ENCODE measurements at regions not wholly inside any gene's neighbourhood (a gene's known extent, or its start where the extent isn't known, plus 50 kb on each side); places are given as distances from the start of the nearest gene placed in this dataset.

DNA sequence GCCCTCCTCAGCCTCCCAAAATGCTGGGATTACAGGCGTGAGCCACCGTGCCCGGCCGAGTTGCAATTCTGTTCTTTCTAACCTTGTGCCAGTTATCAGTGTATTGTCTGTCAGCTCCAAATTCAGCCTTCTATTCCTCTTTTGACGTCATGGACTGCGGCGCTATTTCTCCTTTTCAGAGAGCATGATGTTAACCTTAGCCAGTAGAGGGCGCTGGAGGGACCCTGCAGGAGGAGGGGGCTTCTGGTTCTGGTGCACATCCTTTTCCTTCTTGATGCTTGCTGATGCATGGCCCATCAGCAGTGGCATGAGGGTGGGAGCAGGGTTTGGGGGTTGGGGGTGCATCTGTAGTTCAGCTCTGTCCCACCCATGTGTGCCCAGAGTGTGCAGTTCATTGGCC, 179.3 kb upstream of the RMST start:
- no peak for DNase-seq (ENCODE audit: extremely low spot score)
- no peak overlapping the region for H3K4me3 ChIP-seq (ENCODE audit: low read depth, low read length)
- H3K27ac ChIP-seq (ENCODE audit: low read depth), result no peak overlapping the region
- H3K4me1 ChIP-seq (ENCODE audit: insufficient read depth), result no peaks in the 10 kb centered on the region
- no peaks in the 10 kb centered on the region for H3K36me3 ChIP-seq (ENCODE audit: insufficient read depth)
- 91% methylated on average over 8 of the region's 8 CpGs for WGBS

DNA sequence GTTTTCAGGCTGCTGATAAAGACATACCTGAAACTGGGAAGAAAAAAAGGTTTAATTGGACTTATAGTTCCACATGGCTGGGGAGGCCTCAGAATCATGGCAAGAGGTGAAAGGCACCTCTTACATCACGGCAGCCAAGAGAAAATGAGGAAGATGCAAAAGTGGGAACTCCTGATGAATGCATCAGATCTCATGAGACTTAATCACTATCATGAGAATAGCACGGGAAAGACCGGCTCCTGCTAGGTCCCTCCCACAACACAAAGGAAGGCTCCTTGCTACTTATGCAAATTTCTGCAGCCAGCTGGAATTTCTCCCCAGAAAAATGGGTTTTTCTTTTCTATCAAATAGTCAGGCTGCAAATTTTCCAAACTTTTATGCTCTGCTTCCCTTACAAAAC, 174.1 kb upstream of the RMST start:
- H3K27ac ChIP-seq (ENCODE audit: low read depth), result no peak overlapping the region
- 80% methylated on average over 3 of the region's 3 CpGs for WGBS
- DNase-seq (ENCODE audit: extremely low spot score), result no peak
- no peak overlapping the region for H3K4me3 ChIP-seq (ENCODE audit: low read depth, low read length)
- no peaks in the 10 kb centered on the region for H3K4me1 ChIP-seq (ENCODE audit: insufficient read depth)
- no peaks in the 10 kb centered on the region for H3K36me3 ChIP-seq (ENCODE audit: insufficient read depth)

DNA sequence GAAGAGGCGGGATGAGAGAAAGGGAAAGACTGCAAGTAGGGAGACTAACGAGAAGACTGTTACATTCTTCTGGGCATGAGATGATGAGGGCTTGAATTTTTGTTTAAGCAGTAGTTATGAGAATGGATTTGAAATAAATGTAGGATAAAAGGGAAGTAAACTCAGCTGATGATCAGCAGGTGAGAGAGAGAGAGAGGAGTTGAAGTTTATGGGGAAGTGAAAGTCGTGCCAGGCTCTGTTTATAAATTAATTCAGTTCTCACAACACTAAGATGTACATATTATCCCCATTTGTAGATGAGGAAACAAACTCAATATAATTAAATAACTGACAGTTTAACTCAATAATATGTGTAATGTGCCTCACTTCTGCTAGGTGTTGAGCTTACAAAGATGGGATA, 170.0 kb upstream of the RMST start:
- H3K27ac ChIP-seq (ENCODE audit: low read depth), result no peak overlapping the region
- no peaks in the 10 kb centered on the region for H3K4me1 ChIP-seq (ENCODE audit: insufficient read depth)
- WGBS, result 72% methylated on average over 3 of the region's 3 CpGs

DNA sequence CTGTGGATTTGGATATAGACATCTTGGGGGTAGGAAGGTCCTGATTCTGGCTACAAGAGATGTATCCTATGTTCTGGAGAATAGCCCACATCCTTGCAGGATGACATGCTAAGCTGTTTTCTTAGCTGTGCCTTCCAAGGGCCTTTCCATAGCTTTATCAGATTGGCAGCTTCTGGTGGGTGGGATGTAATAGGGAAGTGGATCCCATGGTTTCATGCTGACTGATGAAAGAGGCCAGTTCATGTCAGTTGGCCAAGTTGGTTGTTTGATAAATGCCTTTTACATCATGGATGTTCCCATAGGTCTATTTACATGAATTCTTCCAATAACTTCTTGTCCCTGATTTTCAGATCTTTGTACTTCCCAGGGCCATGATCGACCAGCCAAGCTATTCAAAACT, 169.1 kb upstream of the RMST start:
- Histone ChIP-seq H3K27ac (ENCODE audit: low read depth) (no peak overlapping the region), H3K4me3 (ENCODE audit: low read depth, low read length) (no peak overlapping the region), H3K36me3 (ENCODE audit: insufficient read depth) (no peaks in the 10 kb centered on the region), H3K4me1 (ENCODE audit: insufficient read depth) (no peaks in the 10 kb centered on the region)
- no peak for DNase-seq (ENCODE audit: extremely low spot score)
- 88% methylated on average over 1 of the region's 1 CpG for WGBS

More for the DNA sequence above, 170.0 kb upstream of the RMST start:
- Histone ChIP-seq H3K36me3 (ENCODE audit: insufficient read depth) (no peaks in the 10 kb centered on the region), H3K4me3 (ENCODE audit: low read depth, low read length) (no peak overlapping the region)
- no peak for DNase-seq (ENCODE audit: extremely low spot score)

DNA sequence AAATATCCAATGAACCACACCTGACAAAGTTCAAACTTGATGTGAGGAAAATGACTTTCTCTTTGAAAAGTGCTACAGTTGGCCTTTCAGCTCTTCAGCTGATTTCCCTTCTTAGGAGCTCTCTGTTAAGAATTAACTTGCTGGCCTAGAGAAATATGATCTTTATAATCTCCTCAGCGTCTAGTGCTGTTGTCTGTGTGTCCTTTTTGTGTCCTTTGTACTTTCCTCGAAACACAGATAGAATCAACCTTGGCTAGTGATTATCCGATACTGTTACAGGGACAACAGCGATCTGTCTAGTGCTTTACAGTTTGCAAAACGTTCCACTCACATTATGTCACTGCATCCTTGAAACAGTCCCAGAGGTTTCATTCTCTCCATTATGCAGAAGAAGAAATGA, 162.8 kb upstream of the RMST start:
- no peak overlapping the region for H3K4me3 ChIP-seq (ENCODE audit: low read depth, low read length)
- no peaks in the 10 kb centered on the region for H3K36me3 ChIP-seq (ENCODE audit: insufficient read depth)
- no peak overlapping the region for H3K27ac ChIP-seq (ENCODE audit: low read depth)
- no peaks in the 10 kb centered on the region for H3K4me1 ChIP-seq (ENCODE audit: insufficient read depth)
- 57% methylated on average over 5 of the region's 5 CpGs for WGBS
- no peak for DNase-seq (ENCODE audit: extremely low spot score)

DNA sequence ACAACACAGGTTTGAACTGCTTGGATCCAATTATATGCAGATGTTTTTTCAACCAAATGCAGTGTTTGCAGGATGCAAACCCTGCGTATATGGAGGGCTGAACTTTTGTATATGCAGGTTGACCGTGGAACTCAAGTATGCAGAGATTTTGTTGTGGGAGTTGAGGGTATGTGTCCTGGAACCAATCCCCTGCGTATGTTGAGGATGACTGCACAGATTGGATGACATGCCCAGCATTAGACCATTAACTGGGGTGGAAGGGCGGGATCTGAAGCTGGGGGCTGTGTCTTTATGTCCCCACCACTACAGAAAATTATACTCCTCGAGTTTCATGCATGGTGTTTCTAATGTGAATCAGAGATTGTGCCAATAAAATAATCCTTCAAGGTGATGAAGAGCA, 162.2 kb upstream of the RMST start:
- H3K36me3 ChIP-seq (ENCODE audit: insufficient read depth), result no peaks in the 10 kb centered on the region
- H3K27ac ChIP-seq (ENCODE audit: low read depth), result no peak overlapping the region
- 83% methylated on average over 5 of the region's 5 CpGs for WGBS
- no peak overlapping the region for H3K4me3 ChIP-seq (ENCODE audit: low read depth, low read length)
- no peak for DNase-seq (ENCODE audit: extremely low spot score)
- H3K4me1 ChIP-seq (ENCODE audit: insufficient read depth), result no peaks in the 10 kb centered on the region

DNA sequence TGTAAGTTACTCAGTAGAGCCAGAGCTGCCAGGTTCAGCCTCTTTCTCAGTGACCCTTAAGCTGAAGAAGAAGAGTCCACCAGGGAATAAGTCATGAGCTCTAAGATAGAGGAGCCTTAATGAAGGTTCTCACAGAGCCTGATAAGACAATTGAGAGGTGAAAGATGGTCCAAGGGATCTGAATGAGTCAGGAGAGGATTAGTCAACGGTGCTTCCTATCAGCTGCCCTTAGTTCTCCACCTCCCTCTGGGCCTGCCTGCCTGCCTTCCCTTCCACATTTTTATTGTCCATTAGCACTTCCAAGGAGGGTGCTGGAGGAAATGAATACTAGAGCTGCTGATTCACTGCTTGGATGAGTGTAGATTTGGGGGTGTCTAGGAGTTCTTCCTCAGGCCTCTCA, 161.7 kb upstream of the RMST start:
- no peak for DNase-seq (ENCODE audit: extremely low spot score)
- Histone ChIP-seq H3K27ac (ENCODE audit: low read depth) (no peak overlapping the region), H3K4me1 (ENCODE audit: insufficient read depth) (no peaks in the 10 kb centered on the region), H3K4me3 (ENCODE audit: low read depth, low read length) (no peak overlapping the region), H3K36me3 (ENCODE audit: insufficient read depth) (no peaks in the 10 kb centered on the region)
- 41% methylated on average over 1 of the region's 1 CpG for WGBS

DNA sequence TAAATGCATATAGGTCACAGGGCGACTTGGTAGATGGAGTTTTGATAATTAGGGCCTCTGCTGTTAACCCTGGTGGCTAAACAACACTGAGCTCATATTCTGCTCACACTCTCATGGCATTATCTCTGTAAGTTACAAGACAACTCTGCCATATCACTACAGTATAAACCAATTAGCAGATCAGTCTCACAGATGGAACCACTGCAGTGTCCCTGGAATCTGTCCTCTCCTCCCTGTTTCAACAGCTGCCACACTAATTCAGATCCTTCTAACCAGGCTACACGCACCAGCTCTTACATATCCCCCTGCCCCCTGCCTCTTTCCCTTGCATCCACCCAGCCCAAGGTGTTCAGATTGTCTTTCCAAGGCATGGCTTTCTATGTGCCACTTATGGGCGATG, 161.0 kb upstream of the RMST start:
- Histone ChIP-seq H3K27ac (ENCODE audit: low read depth) (no peak overlapping the region), H3K36me3 (ENCODE audit: insufficient read depth) (no peaks in the 10 kb centered on the region), H3K4me3 (ENCODE audit: low read depth, low read length) (no peak overlapping the region), H3K4me1 (ENCODE audit: insufficient read depth) (no peaks in the 10 kb centered on the region)
- 78% methylated on average over 3 of the region's 3 CpGs for WGBS
- no peak for DNase-seq (ENCODE audit: extremely low spot score)

DNA sequence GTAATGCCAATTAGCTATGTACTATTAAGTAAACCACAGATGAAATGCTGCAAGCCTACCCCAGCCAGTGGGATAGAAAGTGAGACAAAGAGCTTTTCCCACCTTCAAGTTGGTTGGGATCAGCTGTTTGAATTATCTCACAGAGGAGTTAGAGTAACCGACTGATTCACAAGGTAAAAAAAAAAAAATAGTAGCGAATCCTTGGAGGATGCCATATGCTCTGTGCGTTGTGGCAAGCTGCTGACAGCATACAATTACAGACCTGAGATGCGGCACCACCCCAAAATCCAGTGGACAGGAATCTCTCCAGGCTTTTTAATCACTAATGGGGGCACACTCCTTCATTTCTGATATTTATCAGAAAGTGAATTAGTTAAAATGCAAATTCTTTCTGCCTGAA, 157.0 kb upstream of the RMST start:
- 80% methylated on average over 4 of the region's 4 CpGs for WGBS
- no peak for DNase-seq (ENCODE audit: extremely low spot score)
- no peak overlapping the region for H3K4me3 ChIP-seq (ENCODE audit: low read depth, low read length)
- no peak overlapping the region for H3K27ac ChIP-seq (ENCODE audit: low read depth)
- no peaks in the 10 kb centered on the region for H3K36me3 ChIP-seq (ENCODE audit: insufficient read depth)
- H3K4me1 ChIP-seq (ENCODE audit: insufficient read depth), result no peaks in the 10 kb centered on the region

DNA sequence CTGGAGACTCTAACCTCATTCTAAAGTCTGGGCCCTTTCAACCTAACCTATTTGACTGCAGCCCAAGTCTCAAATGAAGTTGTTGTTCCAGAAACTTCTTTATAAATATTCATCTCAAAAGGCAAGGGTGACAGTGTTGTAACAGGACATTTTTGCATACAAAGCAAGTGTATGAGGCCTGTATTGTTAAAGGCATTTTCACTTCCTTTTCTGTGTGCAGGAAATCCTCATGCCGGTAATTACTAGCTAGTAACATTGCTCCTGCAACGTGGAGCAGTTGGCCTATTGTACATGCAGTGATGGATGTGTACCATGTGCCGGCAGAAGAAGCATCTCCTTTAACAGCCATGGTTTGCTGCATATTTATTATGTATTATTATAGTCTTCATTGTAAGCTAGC, 156.5 kb upstream of the RMST start:
- Histone ChIP-seq H3K4me3 (ENCODE audit: low read depth, low read length) (no peak overlapping the region), H3K4me1 (ENCODE audit: insufficient read depth) (no peaks in the 10 kb centered on the region), H3K27ac (ENCODE audit: low read depth) (no peak overlapping the region), H3K36me3 (ENCODE audit: insufficient read depth) (no peaks in the 10 kb centered on the region)
- WGBS, result 51% methylated on average over 3 of the region's 3 CpGs
- DNase-seq (ENCODE audit: extremely low spot score), result no peak

DNA sequence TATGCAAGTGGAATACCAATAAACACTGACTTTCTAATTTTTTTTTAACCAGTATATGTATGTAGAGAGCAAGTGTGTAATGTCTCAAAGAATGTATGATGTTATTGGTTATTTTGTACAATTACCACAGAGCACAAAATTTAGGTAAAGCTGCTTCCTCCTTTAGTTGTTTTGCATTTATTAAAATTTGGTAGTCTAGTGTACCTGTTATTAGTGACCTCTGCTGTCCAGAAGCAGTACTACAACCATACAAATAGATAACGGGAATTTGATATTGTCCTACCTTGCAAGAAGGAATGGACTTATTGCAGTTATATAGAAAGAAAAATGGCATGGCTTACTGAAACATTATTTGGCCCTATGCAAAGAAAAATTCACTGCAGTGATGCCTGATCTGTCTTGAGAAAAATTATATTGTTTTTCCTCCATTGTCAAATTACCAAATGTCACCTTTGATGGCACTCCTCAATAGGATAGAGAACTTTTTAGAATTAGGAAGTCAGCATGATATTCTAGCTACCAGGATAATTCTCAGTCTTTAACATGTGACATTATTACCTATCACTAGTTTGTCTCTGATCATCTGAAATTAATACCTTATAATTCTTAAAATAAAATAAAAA, 153.9 kb upstream of the RMST start:
- Histone ChIP-seq H3K4me1 (ENCODE audit: insufficient read depth) (no peaks in the 10 kb centered on the region), H3K27ac (ENCODE audit: low read depth) (no peak overlapping the region), H3K4me3 (ENCODE audit: low read depth, low read length) (no peak overlapping the region), H3K36me3 (ENCODE audit: insufficient read depth) (no peaks in the 10 kb centered on the region)
- DNase-seq (ENCODE audit: extremely low spot score), result no peak
- 4% methylated on average over 1 of the region's 1 CpG for WGBS

DNA sequence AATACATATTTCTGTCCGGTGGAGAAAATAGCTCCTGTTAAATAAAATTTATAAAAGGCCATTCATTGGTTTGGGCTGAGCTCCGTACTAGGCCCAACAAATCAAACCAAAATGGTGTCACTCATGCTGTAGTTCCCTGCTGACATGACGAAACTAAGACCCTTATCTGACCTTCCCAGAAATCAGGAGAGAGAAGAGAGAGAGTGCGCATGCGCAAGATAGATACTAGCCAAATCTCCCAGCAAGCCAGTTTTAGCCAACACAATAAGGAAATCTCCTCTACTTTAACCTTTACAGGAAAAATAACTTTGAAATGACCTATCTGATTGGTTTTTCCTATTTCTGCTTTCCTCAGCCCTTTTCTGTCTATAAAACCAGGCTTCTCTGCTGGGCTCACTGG, 152.7 kb upstream of the RMST start:
- 79% methylated on average over 5 of the region's 5 CpGs for WGBS
- no peak overlapping the region for H3K4me3 ChIP-seq (ENCODE audit: low read depth, low read length)
- no peak for DNase-seq (ENCODE audit: extremely low spot score)
- no peak overlapping the region for H3K27ac ChIP-seq (ENCODE audit: low read depth)
- H3K36me3 ChIP-seq (ENCODE audit: insufficient read depth), result no peaks in the 10 kb centered on the region
- H3K4me1 ChIP-seq (ENCODE audit: insufficient read depth), result no peaks in the 10 kb centered on the region

DNA sequence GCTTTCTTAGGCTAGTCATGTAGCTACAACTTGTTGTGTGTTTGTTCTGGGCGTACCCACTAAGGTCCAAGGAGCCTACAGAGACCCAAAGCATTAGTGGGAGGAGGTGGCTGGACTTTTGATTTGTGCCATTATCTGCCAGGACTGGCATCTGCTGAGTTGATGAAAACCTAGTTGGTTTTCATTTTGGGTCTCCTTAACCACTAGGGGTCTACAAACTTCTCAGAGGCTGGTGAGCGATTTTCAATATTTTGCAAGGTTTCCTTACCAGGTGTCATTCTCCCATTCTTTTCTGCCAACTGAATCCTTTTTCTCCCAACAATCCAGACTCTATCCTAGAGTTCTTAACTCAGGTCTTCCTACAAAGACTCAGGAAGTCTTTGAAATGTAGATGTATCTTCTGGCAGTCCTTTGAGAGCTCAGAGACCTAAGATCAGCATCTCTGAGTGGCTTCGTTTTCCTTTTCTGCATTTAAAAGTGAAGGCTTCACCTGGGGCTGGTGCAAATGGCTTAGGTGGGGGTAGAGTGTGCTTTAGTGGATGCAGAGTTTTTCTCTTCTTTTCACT, 150.0 kb upstream of the RMST start:
- Histone ChIP-seq H3K27ac (ENCODE audit: low read depth) (no peak overlapping the region), H3K4me3 (ENCODE audit: low read depth, low read length) (no peak overlapping the region), H3K4me1 (ENCODE audit: insufficient read depth) (no peaks in the 10 kb centered on the region), H3K36me3 (ENCODE audit: insufficient read depth) (no peaks in the 10 kb centered on the region)
- no peak for DNase-seq (ENCODE audit: extremely low spot score)
- WGBS, result 60% methylated on average over 3 of the region's 3 CpGs

DNA sequence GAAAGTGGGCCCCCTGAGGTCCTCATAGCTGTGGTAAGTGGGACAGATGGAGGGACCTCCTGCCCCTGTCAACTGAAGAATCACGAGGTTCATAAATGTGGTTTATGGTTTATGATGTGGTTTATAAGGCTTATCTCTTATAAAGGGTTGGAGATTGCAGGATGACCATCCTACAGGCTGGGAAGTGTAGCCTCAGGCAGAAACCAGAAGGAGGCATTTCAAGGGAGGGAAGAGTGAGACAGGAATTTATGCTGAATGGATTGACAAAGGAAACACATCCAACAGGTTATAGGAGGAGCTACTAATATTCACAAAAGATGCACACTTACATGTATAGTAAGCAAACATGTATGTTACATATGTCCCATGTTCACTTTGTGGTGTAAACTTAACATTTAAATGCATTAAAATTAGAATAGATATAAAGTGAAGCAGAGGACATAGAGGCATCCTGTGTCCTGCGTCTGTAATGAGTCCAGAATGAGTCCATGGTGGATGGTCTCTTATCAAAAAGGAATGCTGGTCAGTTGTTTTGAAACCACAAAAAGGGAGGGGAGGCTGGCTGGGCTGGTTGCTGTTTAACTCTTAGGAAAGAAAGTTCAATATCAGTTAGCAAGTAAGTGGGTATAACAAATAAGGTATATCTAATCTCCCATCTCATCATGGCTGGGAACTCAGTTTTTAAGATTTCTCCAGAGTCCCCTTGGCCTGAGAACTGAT, 149.0 kb upstream of the RMST start:
- no peak for DNase-seq (ENCODE audit: extremely low spot score)
- Histone ChIP-seq H3K36me3 (ENCODE audit: insufficient read depth) (no peaks in the 10 kb centered on the region), H3K4me1 (ENCODE audit: insufficient read depth) (no peaks in the 10 kb centered on the region), H3K27ac (ENCODE audit: low read depth) (no peak overlapping the region), H3K4me3 (ENCODE audit: low read depth, low read length) (no peak overlapping the region)
- WGBS, result 40% methylated on average over 2 of the region's 2 CpGs
